ENCODE measurements at regions not wholly inside any gene's neighbourhood (a gene's known extent, or its start where the extent isn't known, plus 50 kb on each side); places are given as distances from the start of the nearest gene placed in this dataset.

DNA sequence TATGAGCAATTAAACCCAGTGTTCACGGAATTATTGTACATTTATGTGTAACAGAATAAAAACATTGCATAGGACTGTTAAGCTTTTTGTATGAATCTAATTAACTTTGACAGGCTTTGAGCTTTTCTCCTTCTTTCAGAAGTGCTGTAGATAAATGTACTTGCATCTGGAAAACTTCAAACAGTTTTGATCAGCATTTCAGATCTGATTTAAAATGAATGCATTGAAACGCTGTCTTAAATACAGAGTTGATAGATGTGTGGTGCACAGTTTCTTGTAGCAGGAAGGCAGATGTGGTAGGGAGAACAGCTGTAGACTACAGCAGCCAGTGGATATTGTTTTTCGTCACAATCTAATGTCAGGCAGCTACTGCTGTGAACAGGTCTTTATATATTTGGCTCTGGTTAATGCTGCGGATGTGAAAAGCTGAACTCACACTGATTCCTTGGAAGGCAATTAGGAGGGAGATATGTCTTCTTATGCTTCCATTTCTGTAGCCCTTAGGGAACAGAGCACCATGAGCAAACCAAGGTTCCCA, 193.8 kb upstream of the GOLIM4 start:
- no peak for TF ChIP-seq EZH2 (IDR thresholded peaks at IDR 0.05; ENCODE audit: borderline replicate concordance)
- TF ChIP-seq EZH2phosphoT487 (IDR thresholded peaks at IDR 0.05; ENCODE audit: low read depth, severe bottlenecking, unreplicated experiment): no peak
